HG02571 (cell line): ENCODE measurements at regions not wholly inside any gene's neighbourhood (a gene's known extent, or its start where the extent isn't known, plus 50 kb on each side); places are given as distances from the start of the nearest gene placed in this dataset.

ENCODE experiments used
- ATAC-seq: cut with Tn5 transposase; IDR thresholded peaks from one replicate; pipeline ENCODE4 v1.9.1; 2021; ENCODE audit warnings: mild to moderate bottlenecking, moderate library complexity; ENCODE audit not compliant: unreplicated experiment

DNA sequence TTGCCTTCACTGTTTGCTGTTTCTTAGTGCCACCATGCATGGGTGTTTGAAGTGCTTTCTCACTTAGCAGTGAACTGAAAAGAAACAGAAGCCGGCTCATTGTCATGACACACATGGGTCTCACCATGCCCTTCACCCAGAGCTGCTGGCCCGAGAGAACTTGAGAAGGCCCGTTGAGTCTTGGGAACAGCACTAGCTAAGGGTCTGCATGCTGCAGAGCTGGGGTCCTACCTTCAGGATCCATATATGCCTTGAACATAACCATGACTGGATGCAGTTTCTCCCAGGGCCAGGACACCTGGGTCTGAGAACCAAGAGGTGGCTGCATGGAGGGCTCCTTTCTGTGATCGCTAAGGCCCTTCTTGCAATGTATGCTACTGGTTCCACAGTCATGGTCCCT, 245.5 kb upstream of the HS6ST1 start:
- no peak for ATAC-seq

DNA sequence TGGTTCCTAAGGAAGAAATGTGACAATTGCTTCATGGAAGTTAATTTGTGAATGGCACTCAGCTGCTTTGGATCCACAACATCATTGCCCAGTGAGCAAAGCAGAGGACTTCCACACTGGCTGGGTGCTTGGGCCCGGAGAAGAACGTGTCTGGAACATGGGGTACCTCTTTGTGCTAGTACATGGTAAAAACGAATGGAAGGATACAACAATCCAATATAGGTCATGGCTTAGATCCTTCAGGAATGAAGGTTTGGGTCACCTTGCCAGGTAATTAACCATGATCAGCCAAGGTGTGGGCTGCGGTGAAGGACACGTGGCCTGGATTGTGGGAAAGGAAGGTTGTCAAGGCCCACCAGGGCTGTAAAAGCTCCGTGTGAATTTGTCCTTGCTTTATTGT, 245.9 kb upstream of the HS6ST1 start:
- no peak for ATAC-seq

- ATAC-seq: no peak
Observed at GRCh38 chr2:128565441-128565840, 246.8 kb upstream of the HS6ST1 start.

GRCh38 chr2:128566671-128567070, 248.0 kb upstream of the HS6ST1 start:
- ATAC-seq: no peak

DNA sequence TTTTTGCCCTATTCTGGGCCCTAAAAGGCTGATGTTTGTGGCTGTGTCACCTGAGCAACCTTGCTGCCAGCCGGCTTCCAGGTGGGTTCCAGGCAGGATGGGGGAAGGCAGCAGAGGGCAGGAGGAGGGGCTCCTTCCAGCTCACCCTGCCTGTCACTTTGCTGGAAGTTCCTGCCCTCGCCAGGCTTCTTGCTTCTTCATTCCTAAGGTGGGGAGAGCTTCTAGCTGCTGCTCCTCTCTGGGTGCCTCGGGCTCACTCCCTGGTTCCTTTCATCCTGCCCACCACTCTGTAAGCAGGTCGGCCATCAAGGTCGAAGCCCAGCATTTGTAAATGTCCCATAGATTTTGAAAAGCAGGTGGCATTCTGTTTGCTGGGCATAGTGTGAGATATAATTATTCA, 249.4 kb upstream of the HS6ST1 start:
- ATAC-seq: no peak

- ATAC-seq: no peak
Observed at GRCh38 chr2:128573116-128573515, 254.4 kb upstream of the HS6ST1 start.

GRCh38 chr2:128573531-128573930, 254.9 kb upstream of the HS6ST1 start:
- ATAC-seq: no peak

DNA sequence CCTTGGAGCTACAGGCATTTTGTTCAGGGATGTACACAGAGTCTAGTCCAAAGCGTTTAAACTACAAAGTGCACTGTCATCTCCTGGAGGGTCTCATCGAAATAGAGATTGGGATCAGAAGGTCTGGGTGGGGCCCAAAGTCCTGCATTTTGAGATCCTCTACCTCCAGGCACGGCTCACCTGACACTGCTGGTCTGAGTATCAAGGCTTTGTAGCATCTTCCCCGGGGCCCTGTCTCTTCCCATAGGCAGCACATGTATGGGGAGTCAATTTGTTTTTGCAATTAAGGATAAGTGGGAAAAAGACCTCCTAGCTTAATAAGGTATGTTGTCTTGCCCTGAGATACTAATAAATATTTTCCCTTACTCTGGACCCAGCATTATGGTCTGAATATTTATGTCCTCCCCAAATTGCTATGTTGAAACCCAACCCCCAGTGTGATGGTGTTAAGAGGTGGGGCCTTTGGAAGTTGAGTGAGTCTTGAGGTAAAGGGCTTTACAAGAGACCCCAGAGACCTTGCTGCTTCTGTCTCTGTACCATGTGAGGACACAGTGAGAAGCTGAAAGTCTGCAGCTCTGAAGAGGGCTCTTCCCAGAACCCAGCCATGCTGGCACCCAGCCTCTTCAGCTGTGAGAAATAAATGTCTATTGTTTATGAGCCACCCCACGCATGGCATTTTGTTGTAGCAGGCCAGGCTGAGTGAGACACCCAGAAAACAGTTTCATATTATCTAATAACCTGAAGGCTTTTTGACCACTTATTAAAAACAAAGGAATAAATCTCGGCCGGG, 258.7 kb upstream of the HS6ST1 start:
- ATAC-seq: no peak

DNA sequence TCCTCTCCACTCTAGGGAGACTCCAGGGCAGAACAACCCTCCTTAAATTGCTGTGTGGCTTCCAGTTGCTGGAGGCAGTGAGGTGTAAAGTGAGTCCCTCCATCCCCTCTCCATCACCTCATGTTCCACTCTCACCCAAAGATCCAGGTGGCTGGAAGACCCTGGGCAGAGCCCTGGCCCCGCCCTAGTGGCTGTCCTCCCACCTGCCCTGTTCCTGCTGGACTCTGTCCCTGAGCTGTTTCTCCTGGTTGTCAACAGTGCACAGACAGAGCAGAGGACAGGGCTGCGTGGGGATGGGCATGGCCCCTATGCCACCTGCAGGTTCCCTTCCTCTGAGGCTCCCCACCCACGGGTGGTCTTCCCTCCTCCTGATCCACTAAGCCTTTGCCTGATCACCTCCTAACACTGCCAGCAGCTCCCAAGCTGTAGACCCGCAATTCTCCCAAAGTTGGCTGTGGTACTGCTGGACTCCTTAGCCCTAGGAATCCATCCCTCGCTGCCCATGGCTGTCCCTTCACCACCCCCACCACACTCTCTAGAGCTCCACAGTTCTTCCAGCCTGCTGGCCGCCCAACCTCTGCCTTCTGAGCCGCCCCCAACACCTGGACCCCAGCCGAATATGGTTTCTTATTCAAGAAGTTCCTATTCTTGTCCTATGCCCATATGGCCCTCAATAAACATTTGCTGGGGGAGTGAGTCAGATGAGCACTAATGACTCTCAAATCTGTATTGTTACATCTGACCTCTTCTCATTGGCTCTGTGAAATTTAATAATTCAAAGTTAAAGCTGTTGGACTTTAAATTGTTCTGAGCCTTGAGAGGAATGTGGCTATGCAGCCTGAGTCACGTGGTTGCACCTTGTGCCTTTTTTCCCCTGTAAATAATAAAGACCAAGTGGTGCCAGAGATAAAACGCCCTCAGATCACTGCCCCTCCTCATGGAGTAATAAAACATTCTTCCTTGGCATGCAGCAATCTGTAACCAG, 260.0 kb upstream of the HS6ST1 start:
- ATAC-seq: no peak

DNA sequence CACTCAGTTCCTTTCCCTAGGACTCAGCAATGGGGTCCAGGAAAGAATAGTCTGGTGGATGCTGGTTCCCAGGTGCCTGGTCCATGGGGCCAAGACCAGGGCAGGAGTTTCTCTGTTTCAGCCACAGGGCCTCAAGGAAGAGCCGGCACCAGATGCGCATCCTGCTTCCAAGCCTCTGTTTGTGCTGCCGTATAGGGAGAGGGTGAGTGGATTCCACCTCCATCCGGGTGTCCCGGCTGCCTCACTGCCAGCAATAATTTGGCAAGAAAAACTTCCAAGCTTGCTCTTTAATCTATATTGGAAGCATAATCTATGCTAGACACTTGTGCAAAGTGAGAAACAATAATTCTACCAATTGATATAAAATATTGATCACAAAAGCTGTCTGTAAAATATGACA, 261.2 kb upstream of the HS6ST1 start:
- no peak for ATAC-seq

GRCh38 chr2:128580988-128581848, 262.6 kb upstream of the HS6ST1 start:
- ATAC-seq: no peak

GRCh38 chr2:128581849-128582244, 263.2 kb upstream of the HS6ST1 start:
- no peak for ATAC-seq

GRCh38 chr2:128584296-128584890, 265.7 kb upstream of the HS6ST1 start:
- ATAC-seq: no peak

GRCh38 chr2:128585706-128586105, 267.0 kb upstream of the HS6ST1 start:
- no peak for ATAC-seq

GRCh38 chr2:128589681-128590080, 271.0 kb upstream of the HS6ST1 start:
- no peak for ATAC-seq

DNA sequence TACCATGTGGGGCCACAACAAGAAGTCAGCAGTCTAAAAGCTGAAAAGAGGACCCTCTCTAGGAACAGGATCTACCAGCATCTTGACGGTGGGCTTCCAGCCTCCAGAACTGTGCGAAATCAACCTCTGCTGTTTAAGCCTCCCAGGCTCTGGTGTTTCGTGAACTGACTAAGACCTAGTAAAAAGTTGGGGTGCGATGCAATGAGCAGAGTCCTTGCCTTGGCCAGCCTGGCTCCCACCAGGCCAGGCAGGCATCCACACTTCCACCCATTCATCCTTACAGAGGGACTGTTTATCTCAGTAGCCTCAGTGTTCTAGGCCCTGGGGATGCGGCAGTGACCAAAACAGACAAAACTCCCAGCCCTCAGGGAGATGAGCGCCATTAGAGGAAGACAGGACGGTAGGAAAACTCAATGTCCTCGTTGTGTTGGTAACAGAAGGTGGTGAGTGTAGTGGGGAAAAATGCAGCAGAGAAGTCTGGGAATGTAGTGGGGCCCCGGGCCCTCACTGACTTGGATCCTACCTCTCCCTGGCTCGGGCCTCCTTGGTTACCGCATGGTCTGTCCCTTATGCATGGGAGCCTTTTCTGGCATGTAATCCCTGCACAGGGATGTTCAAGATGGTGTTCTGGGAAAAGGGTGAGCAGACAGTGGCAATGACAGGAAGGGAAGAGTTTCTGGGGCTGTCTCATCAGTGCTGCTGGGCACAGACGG, 271.8 kb upstream of the HS6ST1 start:
- ATAC-seq: no peak

DNA sequence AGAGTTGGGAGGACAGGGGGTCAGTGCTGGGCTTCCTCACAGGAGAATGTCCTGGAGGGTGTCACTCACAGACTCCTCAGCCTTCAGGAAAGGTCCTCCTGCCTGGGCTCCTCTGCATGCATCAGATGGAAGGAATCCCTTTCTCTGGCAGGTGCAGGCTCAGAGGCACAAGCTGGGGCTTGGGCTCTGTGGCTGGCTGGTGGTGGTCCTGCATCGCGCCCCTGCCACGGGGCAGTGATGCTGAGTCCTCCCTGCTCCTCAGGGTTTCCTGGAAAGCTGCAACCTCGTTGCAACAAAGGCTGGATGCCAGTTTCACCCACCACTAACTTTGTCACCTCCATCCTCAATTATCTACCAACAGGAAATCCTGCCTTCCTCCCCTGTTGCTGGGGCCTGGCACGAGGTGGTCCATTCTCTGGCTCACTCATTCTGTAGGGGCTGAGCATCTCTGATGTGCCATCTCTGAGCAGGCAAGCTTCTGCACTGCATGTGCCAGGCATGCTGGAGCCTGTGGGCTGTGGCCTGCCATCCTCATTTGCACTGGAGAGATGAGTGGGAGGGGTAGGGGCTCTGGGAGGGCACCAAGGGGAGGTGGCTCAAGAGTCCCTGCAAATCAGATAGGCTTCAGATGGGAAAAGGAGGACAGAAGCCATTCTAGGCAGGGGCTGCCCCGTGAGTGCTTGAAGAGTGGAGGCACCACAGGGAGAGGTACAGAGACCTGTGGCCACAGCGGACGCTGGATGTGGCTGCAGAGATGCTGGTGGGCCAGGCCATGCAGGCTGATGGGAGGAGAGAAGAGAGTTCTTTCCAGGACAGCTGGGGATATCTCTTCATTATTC, 272.6 kb upstream of the HS6ST1 start:
- no peak for ATAC-seq

- no peak for ATAC-seq
Observed at GRCh38 chr2:128591861-128592822, 273.5 kb upstream of the HS6ST1 start.
